HG02970 (cell line): ENCODE measurements at regions not wholly inside any gene's neighbourhood (a gene's known extent, or its start where the extent isn't known, plus 50 kb on each side); places are given as distances from the start of the nearest gene placed in this dataset.
"Not testable (repeated sequence)": the region's sequence is repeated elsewhere in the genome, so short reads cannot be mapped to it uniquely, and the experiment has no call there.

ENCODE experiments used
- ATAC-seq: cut with Tn5 transposase; IDR thresholded peaks from one replicate; pipeline ENCODE4 v1.9.1; 2021; ENCODE audit warnings: mild to moderate bottlenecking, moderate library complexity, moderate number of reproducible peaks; ENCODE audit not compliant: unreplicated experiment, low FRiP score

DNA sequence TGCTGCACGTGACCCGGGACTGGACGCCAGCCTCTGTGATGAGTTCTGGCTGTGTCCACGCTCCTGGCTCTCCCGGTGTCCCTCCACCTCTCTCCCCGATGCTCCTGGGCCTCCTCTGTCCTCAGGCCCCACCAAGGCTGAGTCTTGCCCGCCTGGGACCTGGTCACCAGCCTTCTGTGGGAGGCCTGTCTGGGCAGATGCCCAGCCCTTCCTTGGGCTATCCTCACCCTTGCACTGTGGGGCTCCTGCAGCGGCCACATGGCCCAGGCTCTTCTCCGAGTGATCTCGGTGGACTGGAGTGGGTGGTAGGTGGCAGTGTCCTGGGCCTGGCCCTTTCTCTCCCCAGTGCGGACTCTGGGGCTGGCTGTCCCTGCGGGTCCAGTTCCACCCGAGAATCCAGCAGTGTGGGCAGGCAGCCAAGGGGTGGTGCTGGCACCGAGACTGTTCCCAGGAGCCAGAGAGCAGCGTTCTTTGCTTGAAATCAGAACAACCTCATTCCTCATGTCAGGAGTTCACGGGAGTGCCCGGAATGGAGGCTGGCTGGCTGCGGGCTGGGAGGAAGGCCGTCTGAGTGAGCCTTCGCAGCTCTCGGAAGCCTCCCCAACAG, 94.6 kb downstream of the TMEM121 start:
- not testable (repeated sequence) for ATAC-seq

DNA sequence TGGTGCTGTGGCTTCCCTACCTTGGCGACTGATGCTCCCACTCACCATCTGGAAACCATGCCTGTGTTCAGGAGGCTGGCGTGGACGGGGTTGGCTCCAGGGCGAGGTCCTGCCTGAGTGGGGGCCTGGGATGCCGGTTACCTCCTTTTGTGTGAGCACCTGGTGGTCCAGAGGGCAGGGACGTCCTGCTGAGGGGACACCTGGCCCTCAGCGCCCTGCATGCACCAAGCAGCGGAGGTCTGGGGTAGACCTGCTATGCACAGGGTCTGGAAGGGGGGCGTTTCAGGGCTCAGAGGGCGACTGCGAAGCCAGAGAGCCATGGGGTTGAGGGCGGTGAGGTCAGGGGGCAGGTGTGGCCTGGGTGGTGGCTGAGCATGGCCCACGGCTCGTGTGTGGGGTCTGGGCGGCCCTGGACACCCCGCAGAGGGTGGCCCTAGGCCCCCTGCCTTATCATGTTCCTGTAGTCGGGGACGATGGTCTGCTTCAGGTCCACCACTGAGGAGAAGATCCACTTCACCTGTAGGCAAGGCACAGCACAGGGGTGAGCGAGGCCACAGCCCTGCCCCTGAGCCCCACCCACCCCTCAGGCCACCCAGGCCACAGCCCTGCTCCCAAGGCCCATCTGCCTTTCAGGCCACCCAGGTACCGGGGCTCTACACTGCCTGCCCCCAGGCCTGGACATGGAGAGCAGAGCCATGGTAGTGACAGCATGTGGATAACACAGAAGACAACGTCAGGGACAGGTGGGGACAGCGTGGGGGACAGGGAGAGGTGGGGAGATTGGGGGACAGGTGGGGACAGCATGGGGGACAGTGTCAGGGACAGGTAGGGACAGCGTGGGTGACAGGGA, 95.3 kb downstream of the TMEM121 start:
- ATAC-seq, result not testable (repeated sequence)

DNA sequence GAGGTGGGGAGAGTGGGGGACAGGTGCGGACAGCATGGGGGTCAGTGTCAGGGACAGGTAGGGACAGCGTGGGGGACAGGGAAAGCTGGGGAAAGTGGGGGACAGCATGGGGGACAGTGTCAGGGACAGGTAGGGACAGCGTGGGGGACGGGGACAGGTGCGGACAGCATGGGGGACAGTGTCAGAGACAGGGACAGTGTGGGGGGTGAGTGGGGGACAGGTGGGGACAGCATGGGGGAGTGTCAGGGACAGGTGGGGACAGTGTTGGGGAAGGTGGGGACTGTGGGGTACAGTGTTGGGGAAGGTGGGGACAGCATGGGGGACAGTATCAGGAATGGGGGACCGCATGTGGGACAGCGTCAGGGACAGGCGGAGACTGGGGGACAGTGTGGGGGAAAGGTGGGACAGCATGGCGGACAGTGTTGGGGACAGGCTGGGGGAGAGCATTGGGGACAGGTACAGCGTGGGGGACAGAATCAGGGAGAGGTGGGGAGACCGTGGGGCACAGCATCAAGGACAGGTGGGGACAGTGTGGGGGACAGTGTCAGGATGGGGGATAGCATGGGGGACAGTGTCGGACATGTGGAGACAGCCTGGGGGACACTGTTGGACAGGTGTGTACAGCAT, 96.1 kb downstream of the TMEM121 start:
- ATAC-seq, result no peak

DNA sequence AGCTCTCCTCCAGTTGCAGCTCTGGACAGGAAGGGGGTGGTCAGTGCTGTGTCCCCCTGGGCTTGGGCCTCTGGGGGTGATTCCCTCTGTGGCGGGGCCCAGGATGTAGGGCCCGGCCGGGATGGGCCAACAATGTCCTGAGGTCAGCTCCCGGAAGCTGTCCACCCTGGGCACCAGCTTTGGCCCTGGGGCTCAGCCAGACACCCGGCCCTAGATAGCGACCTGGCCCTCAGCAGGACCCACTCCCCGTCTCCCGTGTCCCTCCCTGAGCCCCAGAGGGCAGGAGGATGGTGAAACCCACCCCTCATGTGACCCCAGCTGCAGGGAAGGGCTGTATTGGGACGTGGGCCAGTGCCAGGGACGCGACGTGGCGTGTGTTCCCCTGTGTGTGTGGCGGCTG, 96.8 kb downstream of the TMEM121 start:
- not testable (repeated sequence) for ATAC-seq

DNA sequence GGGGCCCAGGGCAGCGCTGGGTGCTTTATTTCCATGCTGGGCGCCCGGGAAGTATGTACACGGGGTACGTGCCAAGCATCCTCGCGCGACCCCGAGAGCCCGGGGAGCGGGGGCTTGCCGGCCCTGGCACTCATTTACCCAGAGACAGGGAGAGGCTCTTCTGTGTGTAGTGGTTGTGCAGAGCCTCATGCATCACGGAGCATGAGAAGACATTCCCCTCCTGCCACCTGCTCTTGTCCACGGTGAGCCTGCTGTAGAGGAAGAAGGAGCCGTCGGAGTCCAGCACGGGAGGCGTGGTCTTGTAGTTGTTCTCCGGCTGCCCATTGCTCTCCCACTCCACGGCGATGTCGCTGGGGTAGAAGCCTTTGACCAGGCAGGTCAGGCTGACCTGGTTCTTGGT, 98.0 kb downstream of the TMEM121 start:
- ATAC-seq, result not testable (repeated sequence)

DNA sequence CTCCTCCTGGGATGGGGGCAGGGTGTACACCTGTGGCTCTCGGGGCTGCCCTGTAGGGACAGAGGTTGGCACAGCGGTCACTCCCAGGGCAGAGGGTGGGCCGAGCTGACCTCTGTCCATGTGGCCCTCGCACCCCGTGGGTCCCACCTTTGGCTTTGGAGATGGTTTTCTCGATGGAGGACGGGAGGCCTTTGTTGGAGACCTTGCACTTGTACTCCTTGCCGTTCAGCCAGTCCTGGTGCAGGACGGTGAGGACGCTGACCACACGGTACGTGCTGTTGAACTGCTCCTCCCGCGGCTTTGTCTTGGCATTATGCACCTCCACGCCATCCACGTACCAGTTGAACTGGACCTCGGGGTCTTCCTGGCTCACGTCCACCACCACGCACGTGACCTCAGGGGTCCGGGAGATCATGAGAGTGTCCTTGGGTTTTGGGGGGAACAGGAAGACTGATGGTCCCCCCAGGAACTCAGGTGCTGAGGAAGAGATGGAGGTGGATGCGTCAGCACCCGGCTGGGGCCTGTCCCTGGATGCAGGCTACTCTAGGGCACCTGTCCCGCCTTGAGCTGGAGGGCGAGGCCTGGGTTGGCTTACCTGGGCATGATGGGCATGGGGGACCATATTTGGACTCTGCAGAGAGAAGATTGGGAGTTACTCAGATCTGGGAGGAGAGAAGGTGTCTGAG, 98.5 kb downstream of the TMEM121 start:
- not testable (repeated sequence) for ATAC-seq

DNA sequence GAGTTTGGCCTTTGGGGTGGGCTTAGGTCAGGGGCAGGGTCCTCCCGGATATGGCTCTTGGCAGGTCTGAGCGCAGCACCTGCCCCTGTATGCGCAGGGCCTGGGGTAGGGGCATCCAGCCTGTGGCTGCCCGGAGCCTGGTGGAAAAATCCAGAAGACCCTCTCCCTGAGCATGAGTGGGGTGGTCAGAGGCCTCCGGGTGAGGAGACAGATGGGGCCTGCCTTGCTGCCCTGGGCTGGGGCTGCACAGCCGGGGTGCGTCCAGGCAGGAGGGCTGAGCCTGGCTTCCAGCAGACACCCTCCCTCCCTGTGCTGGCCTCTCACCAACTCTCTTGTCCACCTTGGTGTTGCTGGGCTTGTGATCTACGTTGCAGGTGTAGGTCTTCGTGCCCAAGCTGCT, 99.1 kb downstream of the TMEM121 start:
- not testable (repeated sequence) for ATAC-seq

DNA sequence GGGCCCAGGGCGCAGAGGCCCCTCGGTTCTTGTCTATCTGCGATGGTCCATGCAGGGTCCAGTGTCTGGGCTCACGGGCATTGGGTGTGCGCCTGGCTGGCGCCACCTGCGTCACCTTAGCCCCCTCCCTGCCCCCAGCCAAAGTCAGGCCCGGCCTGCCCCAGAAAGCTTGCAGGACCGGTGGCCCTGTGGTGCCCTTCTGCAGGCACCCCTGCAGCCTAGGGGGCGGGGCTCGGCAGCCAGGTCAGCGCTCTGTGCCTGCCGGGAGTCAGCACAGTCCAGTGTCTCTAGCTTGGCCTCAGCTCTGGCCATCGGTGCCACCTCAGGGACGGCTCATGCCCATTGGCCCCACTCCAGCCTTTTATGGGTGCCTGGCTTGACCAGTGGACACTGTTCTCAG, 99.7 kb downstream of the TMEM121 start:
- not testable (repeated sequence) for ATAC-seq

DNA sequence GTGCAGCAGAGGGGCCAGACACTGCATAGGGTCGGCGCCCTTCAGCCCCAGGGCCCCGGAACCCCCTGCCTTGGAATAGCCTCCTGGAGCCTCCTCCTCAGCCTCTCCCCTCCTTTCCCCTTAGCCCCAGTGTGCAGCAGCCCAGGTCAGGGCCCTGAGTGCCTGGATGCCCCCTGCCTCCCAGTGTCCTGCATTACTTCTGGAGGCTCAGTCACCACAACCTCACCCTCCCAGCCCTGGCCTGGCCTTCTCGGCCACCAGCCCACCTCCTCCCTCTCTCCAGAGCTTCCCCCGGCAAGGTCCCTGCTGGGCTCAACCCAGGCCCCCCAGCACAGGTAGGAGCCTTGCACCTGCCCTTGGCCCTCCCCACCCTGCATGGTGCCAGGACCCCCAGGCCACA, 100.3 kb downstream of the TMEM121 start:
- not testable (repeated sequence) for ATAC-seq

DNA sequence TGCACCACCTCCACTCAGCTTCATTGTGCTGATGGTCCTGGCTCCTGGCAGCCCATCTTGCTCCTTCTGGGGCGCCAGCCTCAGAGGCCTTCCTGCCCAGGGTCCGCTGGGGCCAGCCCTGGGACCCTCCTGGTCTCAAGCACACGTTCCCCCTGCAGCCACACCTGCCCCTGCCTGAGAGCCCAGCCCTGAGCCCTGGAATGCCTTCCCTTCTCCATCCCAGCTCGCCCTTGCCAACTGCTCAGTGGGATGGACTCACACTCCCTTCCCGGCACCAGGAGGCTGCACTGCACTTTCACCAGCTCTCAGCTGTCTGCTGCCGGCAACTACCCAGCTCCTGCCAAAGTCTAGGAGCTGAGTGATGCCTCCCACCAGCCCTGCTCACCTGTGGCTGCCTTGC, 100.9 kb downstream of the TMEM121 start:
- ATAC-seq, result not testable (repeated sequence)

DNA sequence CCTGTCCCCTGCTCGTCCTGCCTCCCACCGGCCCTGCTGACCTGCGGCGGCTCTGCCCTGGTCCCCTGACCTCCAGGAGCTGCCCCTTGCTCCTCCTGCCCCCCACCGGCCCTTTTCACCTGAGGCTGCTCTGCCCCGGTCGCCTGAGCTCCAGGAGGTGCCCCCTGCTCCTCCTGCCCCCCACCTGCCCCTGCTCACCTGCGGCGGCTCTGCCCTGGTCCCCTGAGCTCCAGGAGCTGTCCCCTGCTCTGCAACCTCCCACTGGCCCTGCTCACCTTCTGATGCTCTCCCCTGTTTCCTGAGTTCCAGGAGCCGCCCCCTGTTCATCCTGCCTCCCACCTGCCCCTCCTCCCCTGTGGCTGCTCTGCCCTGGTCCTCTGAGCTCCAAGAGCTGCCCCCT, 101.3 kb downstream of the TMEM121 start:
- ATAC-seq, result no peak

DNA sequence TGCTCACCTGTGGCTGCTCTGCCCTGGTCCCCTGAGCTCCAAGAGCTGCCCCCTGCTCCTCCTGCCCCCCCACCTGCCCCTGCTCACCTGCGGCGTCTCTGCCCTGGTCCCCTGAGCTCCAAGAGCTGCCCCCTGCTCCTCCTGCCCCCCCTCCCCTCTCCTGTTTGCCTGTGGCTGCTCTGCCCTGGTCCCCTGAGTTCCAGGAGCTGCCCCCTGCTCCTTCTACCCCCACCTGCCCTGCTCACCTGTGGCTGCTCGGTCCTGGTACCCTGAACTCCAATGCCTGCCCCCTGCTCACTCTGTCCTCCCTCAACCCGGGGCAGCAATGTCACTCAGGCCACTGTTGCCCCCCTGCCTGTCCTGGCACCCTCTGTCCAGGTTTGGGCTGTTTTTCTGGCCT, 101.7 kb downstream of the TMEM121 start:
- not testable (repeated sequence) for ATAC-seq

DNA sequence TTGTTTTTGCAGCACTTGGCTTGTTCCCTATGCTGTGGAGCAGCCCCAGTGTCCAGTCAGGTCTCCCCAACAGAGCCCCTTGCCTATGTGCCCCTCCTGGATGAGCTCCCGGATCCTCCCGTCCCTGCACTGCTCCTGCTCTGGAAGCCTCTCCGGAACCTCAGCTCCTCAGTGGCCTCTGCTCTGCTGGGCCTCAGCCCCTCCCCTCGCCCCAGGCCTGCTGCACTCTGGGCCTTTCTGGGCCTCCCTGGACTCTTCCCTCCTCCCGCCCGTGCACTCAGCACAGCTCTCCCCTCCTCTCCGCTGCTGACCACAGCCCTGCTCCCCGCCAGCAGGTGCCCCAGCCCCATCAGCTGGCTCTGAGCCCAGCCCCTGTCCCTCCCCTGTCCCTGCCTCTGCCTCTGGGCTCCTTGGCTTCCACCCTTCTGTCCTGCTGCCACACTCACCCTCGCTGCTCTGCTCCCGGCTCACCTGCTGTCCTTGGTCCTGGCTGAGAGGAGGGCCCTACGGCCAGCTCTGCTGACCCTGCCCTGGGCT, 102.2 kb downstream of the TMEM121 start:
- ATAC-seq, result not testable (repeated sequence)

DNA sequence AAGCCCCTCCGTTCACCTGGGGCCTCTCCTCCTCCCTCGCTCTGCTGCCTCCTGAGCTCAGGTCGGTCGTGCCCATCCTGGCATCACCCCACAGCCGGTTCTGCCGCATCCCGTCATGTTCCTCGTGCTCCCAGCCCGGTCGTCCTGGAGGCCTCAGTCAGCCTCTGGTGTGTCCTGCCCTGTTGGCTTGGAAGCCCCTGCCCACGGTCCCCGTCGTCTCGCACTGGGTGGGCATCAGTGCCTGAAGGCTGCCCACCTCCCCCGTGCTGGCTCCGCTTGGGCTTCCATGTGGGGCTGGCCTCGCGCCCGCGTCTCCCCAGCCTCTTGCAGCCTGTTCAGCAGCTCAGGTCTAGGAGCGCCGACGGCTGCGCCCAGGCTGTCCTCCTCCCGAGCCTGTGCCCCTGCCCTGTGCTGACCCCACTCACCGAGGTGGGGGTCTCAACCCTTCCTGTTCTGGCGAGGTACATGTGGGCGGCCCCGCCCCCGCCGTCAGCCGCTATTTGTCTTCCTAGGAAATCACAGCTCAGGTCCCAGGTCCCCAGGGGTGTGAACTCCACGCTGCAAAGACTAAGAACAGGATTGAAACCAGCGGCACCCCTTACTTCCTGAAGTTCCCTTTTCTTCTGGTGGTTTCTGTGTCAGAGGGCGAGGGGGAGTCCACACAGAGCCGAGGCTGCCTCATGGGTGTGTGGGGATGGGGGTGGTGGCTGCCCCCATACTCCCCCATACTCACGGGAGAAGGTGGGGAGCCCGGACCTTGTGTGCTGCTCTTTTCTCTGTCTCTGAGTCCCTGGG, 102.9 kb downstream of the TMEM121 start:
- not testable (repeated sequence) for ATAC-seq

DNA sequence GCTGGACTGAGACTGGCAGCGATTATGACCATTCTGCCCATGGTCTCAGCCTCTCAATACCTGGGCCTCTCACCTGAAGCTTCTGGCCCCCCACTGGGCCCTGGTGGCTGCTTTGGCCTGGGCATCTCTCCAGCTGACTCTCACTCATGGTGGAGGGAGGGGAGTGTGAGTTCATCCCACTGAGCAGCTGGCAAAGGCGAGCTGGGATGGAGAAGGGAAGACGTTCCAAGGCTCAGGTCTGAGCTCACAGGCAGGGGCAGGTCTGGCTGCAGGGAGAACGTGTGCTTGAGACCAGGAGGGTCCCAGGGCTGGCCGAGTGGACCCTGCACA, 103.5 kb downstream of the TMEM121 start:
- no peak for ATAC-seq

DNA sequence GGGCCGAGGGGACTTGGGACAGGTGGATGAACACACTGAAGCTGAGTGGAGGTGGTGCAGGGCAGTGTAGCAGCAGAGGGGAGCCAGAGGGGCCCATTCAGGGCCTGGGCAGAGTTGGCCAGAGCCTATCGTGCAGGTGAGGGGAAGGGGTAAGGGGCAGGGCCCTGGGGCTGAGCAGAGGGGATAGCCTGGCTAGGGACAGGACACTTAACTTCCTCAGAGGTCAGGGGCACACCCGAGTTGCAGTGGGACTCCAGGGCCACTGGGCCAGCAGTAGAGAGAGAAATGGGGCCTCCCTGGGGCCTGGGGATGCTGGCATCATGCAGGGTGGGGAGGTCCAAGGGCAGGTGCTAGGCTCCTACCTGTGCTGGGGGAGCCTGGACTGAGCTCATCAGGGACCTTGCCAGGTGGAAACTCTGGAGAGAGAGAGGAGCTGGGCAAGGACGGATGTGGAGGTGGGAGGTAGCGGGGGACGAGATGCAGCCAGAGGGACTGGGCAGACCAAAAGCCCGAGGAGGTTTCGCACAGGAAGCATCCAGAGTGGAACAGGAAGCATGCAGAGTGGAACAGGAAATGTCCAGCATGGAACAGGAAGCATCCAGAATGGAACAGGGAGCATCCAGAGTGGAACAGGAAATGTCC, 104.0 kb downstream of the TMEM121 start:
- ATAC-seq, result not testable (repeated sequence)

DNA sequence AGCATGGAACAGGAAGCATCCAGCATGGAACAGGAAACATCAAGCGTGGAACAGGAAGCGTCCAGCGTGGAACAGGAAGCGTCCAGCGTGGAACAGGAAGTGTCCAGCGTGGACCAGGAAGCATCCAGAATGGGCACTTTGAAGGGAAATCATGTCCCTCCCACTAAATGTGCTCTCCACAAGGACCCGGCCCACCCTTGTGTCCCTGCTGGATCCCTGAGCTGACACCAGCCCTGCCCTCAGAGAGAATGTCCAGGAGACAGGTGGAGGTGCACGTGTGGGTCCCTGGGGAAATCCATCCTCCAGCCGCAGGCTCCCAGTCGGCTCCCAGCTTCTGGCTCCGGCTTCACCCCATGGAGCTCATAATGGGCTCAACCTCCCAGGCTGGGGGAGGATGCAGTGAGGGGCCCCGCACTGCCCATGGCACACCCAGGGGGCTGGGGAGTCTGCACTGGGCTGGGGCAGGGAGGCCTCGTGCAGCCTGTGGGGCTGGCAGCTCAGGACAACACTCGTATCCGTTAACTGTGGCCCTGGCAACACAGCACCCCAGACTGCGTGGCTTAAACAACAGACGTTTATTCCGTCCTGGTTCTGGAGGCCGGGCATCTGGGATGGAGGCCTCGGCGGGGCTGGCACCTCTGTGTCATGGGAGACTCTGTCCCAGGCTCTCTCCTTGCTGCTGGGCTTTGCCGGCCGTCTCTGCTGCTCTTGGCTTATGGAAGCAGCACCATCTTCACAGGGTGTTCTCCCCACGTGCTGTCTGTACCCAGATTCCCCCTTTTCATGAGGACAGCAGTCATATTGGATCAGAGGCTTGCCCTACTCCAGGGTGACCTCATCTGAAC, 104.8 kb downstream of the TMEM121 start:
- ATAC-seq, result not testable (repeated sequence)

DNA sequence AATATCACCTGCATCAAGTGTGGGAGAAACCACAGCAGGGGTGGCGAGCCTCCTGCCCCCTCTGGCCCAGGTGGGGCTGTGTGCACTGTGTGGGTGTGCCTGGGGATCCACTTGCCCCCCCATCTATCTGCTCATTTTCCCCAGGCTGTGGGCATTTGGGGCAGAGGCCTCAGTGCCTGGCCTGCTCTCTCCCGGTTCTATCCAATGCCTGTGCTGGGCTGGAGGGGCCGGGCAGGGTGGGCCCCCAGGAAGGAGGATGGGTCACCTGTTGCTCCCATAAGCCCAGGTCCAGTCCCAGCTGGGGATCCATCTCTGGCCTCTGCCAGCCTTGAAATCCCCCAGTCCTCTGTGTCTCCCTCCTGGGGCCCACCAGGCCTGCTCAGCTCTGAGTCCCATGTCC, 105.6 kb downstream of the TMEM121 start:
- ATAC-seq, result no peak

DNA sequence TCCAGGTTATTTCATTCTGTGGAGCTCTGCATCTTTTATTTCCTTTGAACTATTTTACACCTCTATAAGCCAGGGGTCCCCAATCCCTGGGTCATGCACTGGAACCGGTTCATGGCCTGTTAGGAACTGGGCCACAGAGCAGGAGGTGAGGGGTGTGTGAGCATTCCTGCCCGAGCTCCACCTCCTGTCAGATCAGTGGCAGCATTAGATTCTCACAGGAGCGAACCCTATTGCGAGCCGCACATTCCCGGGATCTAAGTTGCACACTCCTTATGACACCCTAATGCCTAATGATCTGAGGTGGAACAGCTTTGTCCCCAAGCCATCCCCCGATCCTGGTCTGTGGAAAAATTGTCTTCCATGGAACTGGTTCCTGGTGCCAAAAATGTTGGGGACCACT, 107.2 kb downstream of the TMEM121 start:
- not testable (repeated sequence) for ATAC-seq
